ENCODE measurements at regions not wholly inside any gene's neighbourhood (a gene's known extent, or its start where the extent isn't known, plus 50 kb on each side); places are given as distances from the start of the nearest gene placed in this dataset.
"Not testable (repeated sequence)": the region's sequence is repeated elsewhere in the genome, so short reads cannot be mapped to it uniquely, and the experiment has no call there.

GRCh38 chr21:18673789-18674188 lies 270.2 kb upstream of the TMPRSS15 start:
- no peaks in the 10 kb centered on the region for H3K27me3 Mint-ChIP-seq (ENCODE audit: low read depth in 3 of 3)

GRCh38 chr21:18677632-18678031 lies 274.0 kb upstream of the TMPRSS15 start:
- H3K4me1 Mint-ChIP-seq = no peaks in the 10 kb centered on the region
- DNase-seq = no peak
- peaks cover 12 to 35% (median 16%) of the 10 kb centered on the region in 6 donors for H3K9me3 Mint-ChIP-seq
- no peaks in the 10 kb centered on the region for H3K27me3 Mint-ChIP-seq (ENCODE audit: low read depth in 3 of 3)
- H3K36me3 Mint-ChIP-seq = peaks cover 0 to 3% (median 3%) of the 10 kb centered on the region in 3 donors
- H3K27ac Mint-ChIP-seq = no peak overlapping the region
- H3K4me3 Mint-ChIP-seq = no peak overlapping the region

More at GRCh38 chr21:18673789-18674188, 270.2 kb upstream of the TMPRSS15 start:
- Mint-ChIP-seq H3K27ac (no peak overlapping the region), H3K36me3 (peaks cover 0 to 3% (median 0%) of the 10 kb centered on the region in 3 donors), H3K4me3 (no peak overlapping the region), H3K9me3 (peaks cover 4 to 51% (median 28%) of the 10 kb centered on the region in 6 donors), H3K4me1 (no peaks in the 10 kb centered on the region)
- no peak for DNase-seq

GRCh38 chr21:18705971-18706370 lies 302.4 kb upstream of the TMPRSS15 start:
- H3K9me3 Mint-ChIP-seq = peaks cover 4 to 33% (median 14%) of the 10 kb centered on the region in 6 donors
- H3K27ac Mint-ChIP-seq = no peak overlapping the region
- peaks cover 0 to 3% (median 0%) of the 10 kb centered on the region in 3 donors for H3K27me3 Mint-ChIP-seq (ENCODE audit: low read depth in 3 of 3)
- DNase-seq = no peak
- H3K36me3 Mint-ChIP-seq = no peaks in the 10 kb centered on the region
- H3K4me1 Mint-ChIP-seq = no peaks in the 10 kb centered on the region
- H3K4me3 Mint-ChIP-seq = no peak overlapping the region

- no peaks in the 10 kb centered on the region for H3K4me1 Mint-ChIP-seq
- peaks cover 0 to 5% (median 5%) of the 10 kb centered on the region in 3 donors for H3K36me3 Mint-ChIP-seq
- DNase-seq = no peak
- H3K4me3 Mint-ChIP-seq = no peak overlapping the region
- peaks cover 0 to 5% (median 2%) of the 10 kb centered on the region in 3 donors for H3K27me3 Mint-ChIP-seq (ENCODE audit: low read depth in 3 of 3)
- no peak overlapping the region for H3K27ac Mint-ChIP-seq
- H3K9me3 Mint-ChIP-seq = peaks cover 10 to 42% (median 24%) of the 10 kb centered on the region in 6 donors
These were observed 308.1 kb upstream of the TMPRSS15 start for GRCh38 chr21:18711662-18712061.

GRCh38 chr21:18715606-18716005 lies 312.0 kb upstream of the TMPRSS15 start:
- DNase-seq = no peak
- H3K36me3 Mint-ChIP-seq = peaks cover 0 to 5% (median 5%) of the 10 kb centered on the region in 3 donors
- peaks cover 14 to 44% (median 21%) of the 10 kb centered on the region in 6 donors for H3K9me3 Mint-ChIP-seq
- peaks cover 0 to 3% (median 2%) of the 10 kb centered on the region in 3 donors for H3K27me3 Mint-ChIP-seq (ENCODE audit: low read depth in 3 of 3)
- H3K4me3 Mint-ChIP-seq = no peak overlapping the region
- no peak overlapping the region for H3K27ac Mint-ChIP-seq
- no peaks in the 10 kb centered on the region for H3K4me1 Mint-ChIP-seq

GRCh38 chr21:18716578-18717138 lies 313.1 kb upstream of the TMPRSS15 start:
- H3K4me1 Mint-ChIP-seq = no peaks in the 10 kb centered on the region
- peaks cover 13 to 39% (median 20%) of the 10 kb centered on the region in 6 donors for H3K9me3 Mint-ChIP-seq
- peaks cover 0 to 3% (median 2%) of the 10 kb centered on the region in 3 donors for H3K27me3 Mint-ChIP-seq (ENCODE audit: low read depth in 3 of 3)
- H3K4me3 Mint-ChIP-seq = no peak overlapping the region
- peaks cover 0 to 5% (median 5%) of the 10 kb centered on the region in 3 donors for H3K36me3 Mint-ChIP-seq
- DNase-seq = no peak
- H3K27ac Mint-ChIP-seq = no peak overlapping the region

GRCh38 chr21:18722193-18722592 lies 318.6 kb upstream of the TMPRSS15 start:
- Mint-ChIP-seq H3K4me1 (no peaks in the 10 kb centered on the region), H3K9me3 (peaks cover 4 to 46% (median 21%) of the 10 kb centered on the region in 6 donors), H3K36me3 (no peaks in the 10 kb centered on the region), H3K27ac (no peak overlapping the region), H3K4me3 (no peak overlapping the region), H3K27me3 (ENCODE audit: low read depth in 3 of 3) (peaks cover 0 to 2% (median 0%) of the 10 kb centered on the region in 3 donors)
- no peak for DNase-seq

- DNase-seq = no peak
- H3K4me1 Mint-ChIP-seq = no peaks in the 10 kb centered on the region
- peaks cover 9 to 48% (median 21%) of the 10 kb centered on the region in 6 donors for H3K9me3 Mint-ChIP-seq
- H3K36me3 Mint-ChIP-seq = no peaks in the 10 kb centered on the region
- no peak overlapping the region for H3K27ac Mint-ChIP-seq
- peaks cover 0 to 2% (median 0%) of the 10 kb centered on the region in 3 donors for H3K27me3 Mint-ChIP-seq (ENCODE audit: low read depth in 3 of 3)
- H3K4me3 Mint-ChIP-seq = no peak overlapping the region
These were observed 319.6 kb upstream of the TMPRSS15 start for GRCh38 chr21:18723171-18723570.

- no peak overlapping the region for H3K27ac Mint-ChIP-seq
- no peaks in the 10 kb centered on the region for H3K36me3 Mint-ChIP-seq
- peaks cover 0 to 2% (median 0%) of the 10 kb centered on the region in 3 donors for H3K27me3 Mint-ChIP-seq (ENCODE audit: low read depth in 3 of 3)
- H3K9me3 Mint-ChIP-seq = peaks cover 11 to 44% (median 19%) of the 10 kb centered on the region in 6 donors
- DNase-seq = no peak
- no peaks in the 10 kb centered on the region for H3K4me1 Mint-ChIP-seq
- H3K4me3 Mint-ChIP-seq = no peak overlapping the region
These were observed 322.1 kb upstream of the TMPRSS15 start for GRCh38 chr21:18725653-18726052.

GRCh38 chr21:18741954-18742353 lies 338.4 kb upstream of the TMPRSS15 start:
- H3K4me1 Mint-ChIP-seq = no peaks in the 10 kb centered on the region
- no peak overlapping the region for H3K4me3 Mint-ChIP-seq
- H3K9me3 Mint-ChIP-seq = peaks cover 5 to 42% (median 13%) of the 10 kb centered on the region in 6 donors
- peaks cover 0 to 5% (median 0%) of the 10 kb centered on the region in 3 donors for H3K36me3 Mint-ChIP-seq
- peaks cover 0 to 2% (median 0%) of the 10 kb centered on the region in 3 donors for H3K27me3 Mint-ChIP-seq (ENCODE audit: low read depth in 3 of 3)
- no peak for DNase-seq
- H3K27ac Mint-ChIP-seq = no peak overlapping the region

- Mint-ChIP-seq H3K36me3 (peaks cover 0 to 4% (median 0%) of the 10 kb centered on the region in 3 donors), H3K27ac (no peak overlapping the region), H3K27me3 (ENCODE audit: low read depth in 3 of 3) (no peaks in the 10 kb centered on the region), H3K4me1 (no peaks in the 10 kb centered on the region), H3K9me3 (peaks cover 5 to 33% (median 11%) of the 10 kb centered on the region in 6 donors), H3K4me3 (no peak overlapping the region)
- DNase-seq = no peak
These were observed 339.9 kb upstream of the TMPRSS15 start for GRCh38 chr21:18743531-18743930.

- H3K27me3 Mint-ChIP-seq (ENCODE audit: low read depth in 3 of 3) = no peaks in the 10 kb centered on the region
- DNase-seq = no peak
- H3K27ac Mint-ChIP-seq = no peak overlapping the region
- no peak overlapping the region for H3K4me3 Mint-ChIP-seq
- peaks cover 0 to 3% (median 0%) of the 10 kb centered on the region in 3 donors for H3K36me3 Mint-ChIP-seq
- no peaks in the 10 kb centered on the region for H3K4me1 Mint-ChIP-seq
- H3K9me3 Mint-ChIP-seq = peaks cover 7 to 33% (median 12%) of the 10 kb centered on the region in 6 donors
These were observed 341.3 kb upstream of the TMPRSS15 start for GRCh38 chr21:18744840-18745239.

GRCh38 chr21:18752894-18753293 lies 349.3 kb upstream of the TMPRSS15 start:
- DNase-seq; H3K27me3 Mint-ChIP-seq (ENCODE audit: low read depth in 3 of 3); H3K27ac Mint-ChIP-seq; H3K36me3 Mint-ChIP-seq; H3K4me1 Mint-ChIP-seq; H3K4me3 Mint-ChIP-seq: not testable (repeated sequence)
- peaks cover 21 to 41% (median 21%) of the 10 kb centered on the region in 6 donors for H3K9me3 Mint-ChIP-seq

GRCh38 chr21:18756272-18756671 lies 352.7 kb upstream of the TMPRSS15 start:
- H3K27me3 Mint-ChIP-seq (ENCODE audit: low read depth in 3 of 3); H3K36me3 Mint-ChIP-seq; DNase-seq; H3K4me1 Mint-ChIP-seq; H3K27ac Mint-ChIP-seq; H3K4me3 Mint-ChIP-seq: not testable (repeated sequence)
- peaks cover 16 to 40% (median 22%) of the 10 kb centered on the region in 6 donors for H3K9me3 Mint-ChIP-seq

- H3K36me3 Mint-ChIP-seq = no peaks in the 10 kb centered on the region
- H3K4me1 Mint-ChIP-seq = no peaks in the 10 kb centered on the region
- H3K4me3 Mint-ChIP-seq = no peak overlapping the region
- DNase-seq = no peak
- H3K27ac Mint-ChIP-seq = no peak overlapping the region
- H3K27me3 Mint-ChIP-seq (ENCODE audit: low read depth in 3 of 3) = peaks cover 0 to 3% (median 0%) of the 10 kb centered on the region in 3 donors
- peaks cover 7 to 37% (median 24%) of the 10 kb centered on the region in 6 donors for H3K9me3 Mint-ChIP-seq
These were observed 355.7 kb upstream of the TMPRSS15 start for GRCh38 chr21:18759267-18759666.
